HEK293 (cell line): ENCODE measurements at regions not wholly inside any gene's neighbourhood (a gene's known extent, or its start where the extent isn't known, plus 50 kb on each side); places are given as distances from the start of the nearest gene placed in this dataset.

Experiments used
- PBX3 ChIP-seq: sonication (generic); formaldehyde crosslinking; IDR thresholded peaks from 2 replicates; pipeline ENCODE4 v1.8.1; 2022; ENCODE audit warnings: mild to moderate bottlenecking, moderate library complexity, missing genetic modification reagents
- TF ChIP-seq, protein P1 (sequence below): fragments of 450-650 bp; formaldehyde crosslinking; IDR thresholded peaks from 2 replicates; pipeline ENCODE4 v1.5.1; 2016; ENCODE audit warnings: missing biosample characterization, missing genetic modification characterization
- TF ChIP-seq, protein P2 (sequence below): IDR thresholded peaks from 2 replicates; pipeline ENCODE4 v1.6.1; 2011; ENCODE audit warnings: mild to moderate bottlenecking, low read depth, low read length, borderline replicate concordance

DNA sequence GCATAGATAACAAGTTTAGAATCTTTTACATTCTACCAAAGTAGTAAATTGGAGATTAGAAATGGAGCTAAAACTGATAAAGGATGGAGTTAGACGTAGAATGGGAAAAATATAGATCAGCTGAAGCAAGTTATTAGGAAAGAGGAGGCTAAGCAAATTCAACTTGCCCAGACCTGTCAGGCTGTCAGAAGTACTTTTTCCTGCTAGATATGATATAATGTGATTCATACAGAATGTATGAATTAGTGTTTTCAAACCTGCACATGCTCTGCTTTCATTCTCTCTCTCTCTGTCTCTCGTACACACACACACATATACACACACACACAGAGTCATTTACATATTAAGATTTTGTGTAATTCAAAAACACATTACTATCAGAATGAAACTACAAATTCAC lies 133.2 kb upstream of the HDGFL1 start:
- TF ChIP-seq PBX3 (CRISPR knock-in tag) = no peak
- TF ChIP-seq, protein P1, sequence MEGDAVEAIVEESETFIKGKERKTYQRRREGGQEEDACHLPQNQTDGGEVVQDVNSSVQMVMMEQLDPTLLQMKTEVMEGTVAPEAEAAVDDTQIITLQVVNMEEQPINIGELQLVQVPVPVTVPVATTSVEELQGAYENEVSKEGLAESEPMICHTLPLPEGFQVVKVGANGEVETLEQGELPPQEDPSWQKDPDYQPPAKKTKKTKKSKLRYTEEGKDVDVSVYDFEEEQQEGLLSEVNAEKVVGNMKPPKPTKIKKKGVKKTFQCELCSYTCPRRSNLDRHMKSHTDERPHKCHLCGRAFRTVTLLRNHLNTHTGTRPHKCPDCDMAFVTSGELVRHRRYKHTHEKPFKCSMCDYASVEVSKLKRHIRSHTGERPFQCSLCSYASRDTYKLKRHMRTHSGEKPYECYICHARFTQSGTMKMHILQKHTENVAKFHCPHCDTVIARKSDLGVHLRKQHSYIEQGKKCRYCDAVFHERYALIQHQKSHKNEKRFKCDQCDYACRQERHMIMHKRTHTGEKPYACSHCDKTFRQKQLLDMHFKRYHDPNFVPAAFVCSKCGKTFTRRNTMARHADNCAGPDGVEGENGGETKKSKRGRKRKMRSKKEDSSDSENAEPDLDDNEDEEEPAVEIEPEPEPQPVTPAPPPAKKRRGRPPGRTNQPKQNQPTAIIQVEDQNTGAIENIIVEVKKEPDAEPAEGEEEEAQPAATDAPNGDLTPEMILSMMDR (tag by site-specific recombination) = no peak
- TF ChIP-seq, protein P2, sequence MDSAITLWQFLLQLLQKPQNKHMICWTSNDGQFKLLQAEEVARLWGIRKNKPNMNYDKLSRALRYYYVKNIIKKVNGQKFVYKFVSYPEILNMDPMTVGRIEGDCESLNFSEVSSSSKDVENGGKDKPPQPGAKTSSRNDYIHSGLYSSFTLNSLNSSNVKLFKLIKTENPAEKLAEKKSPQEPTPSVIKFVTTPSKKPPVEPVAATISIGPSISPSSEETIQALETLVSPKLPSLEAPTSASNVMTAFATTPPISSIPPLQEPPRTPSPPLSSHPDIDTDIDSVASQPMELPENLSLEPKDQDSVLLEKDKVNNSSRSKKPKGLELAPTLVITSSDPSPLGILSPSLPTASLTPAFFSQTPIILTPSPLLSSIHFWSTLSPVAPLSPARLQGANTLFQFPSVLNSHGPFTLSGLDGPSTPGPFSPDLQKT = no peak
